GM18498 (cell line): ENCODE measurements at regions not wholly inside any gene's neighbourhood (a gene's known extent, or its start where the extent isn't known, plus 50 kb on each side); places are given as distances from the start of the nearest gene placed in this dataset.
"Not testable (repeated sequence)": the region's sequence is repeated elsewhere in the genome, so short reads cannot be mapped to it uniquely, and the experiment has no call there.

Source experiments
- ATAC-seq: cut with Tn5 transposase; IDR thresholded peaks from one replicate; pipeline ENCODE4 v1.9.1; 2021; ENCODE audit warnings: mild to moderate bottlenecking, moderate library complexity; ENCODE audit not compliant: unreplicated experiment

GRCh38 chr2:147330925-147331324, 513.9 kb upstream of the ACVR2A start:
- ATAC-seq, result no peak

- ATAC-seq, result peak; percentile 67
Measured at GRCh38 chr2:147327613-147328012, 517.2 kb upstream of the ACVR2A start.

GRCh38 chr2:147325990-147326389, 518.8 kb upstream of the ACVR2A start:
- ATAC-seq, result no peak

- no peak for ATAC-seq
Measured at GRCh38 chr2:147320146-147320545, 524.7 kb upstream of the ACVR2A start.

- ATAC-seq, result no peak
Measured at GRCh38 chr2:147311058-147311430, 533.8 kb upstream of the ACVR2A start.

- no peak for ATAC-seq
Measured at GRCh38 chr2:147310335-147311057, 534.3 kb upstream of the ACVR2A start.

GRCh38 chr2:147297820-147298219, 547.0 kb upstream of the ACVR2A start:
- peak; percentile 95 for ATAC-seq

- ATAC-seq, result no peak
Measured at GRCh38 chr2:147294825-147295392, 549.9 kb upstream of the ACVR2A start.

- ATAC-seq, result no peak
Measured at GRCh38 chr2:147293991-147294824, 550.6 kb upstream of the ACVR2A start.

GRCh38 chr2:147288131-147288530, 556.7 kb upstream of the ACVR2A start:
- ATAC-seq, result peak; percentile 67

GRCh38 chr2:147275943-147276342, 568.9 kb upstream of the ACVR2A start:
- ATAC-seq, result no peak

- no peak for ATAC-seq
Measured at GRCh38 chr2:147273628-147274027, 571.2 kb upstream of the ACVR2A start.

- ATAC-seq, result no peak
Measured at GRCh38 chr2:147273106-147273505, 571.7 kb upstream of the ACVR2A start.

- ATAC-seq, result not testable (repeated sequence)
Measured at GRCh38 chr2:147269581-147269980, 575.2 kb upstream of the ACVR2A start.

GRCh38 chr2:147260241-147260640, 584.6 kb upstream of the ACVR2A start:
- no peak for ATAC-seq

- no peak for ATAC-seq
Measured at GRCh38 chr2:147255812-147256211, 589.0 kb upstream of the ACVR2A start.

GRCh38 chr2:147250652-147251356, 594.0 kb upstream of the ACVR2A start:
- peak; percentile 52 for ATAC-seq

- no peak for ATAC-seq
Measured at GRCh38 chr2:147247749-147248148, 597.1 kb upstream of the ACVR2A start.

- ATAC-seq, result no peak
Measured at GRCh38 chr2:147242445-147242844, 602.4 kb upstream of the ACVR2A start.

- no peak for ATAC-seq
Measured at GRCh38 chr2:147236601-147237000, 608.2 kb upstream of the ACVR2A start.

GRCh38 chr2:147232225-147232669, 612.6 kb upstream of the ACVR2A start:
- ATAC-seq, result peak; percentile 41
